GM23338 (cell line): ENCODE measurements at regions not wholly inside any gene's neighbourhood (a gene's known extent, or its start where the extent isn't known, plus 50 kb on each side); places are given as distances from the start of the nearest gene placed in this dataset.

Experiments
- ATAC-seq: fragments of 200-7000 bp; cut with Tn5 transposase; 3 replicates; pipeline ENCODE4 v1.9.1; 2020
- DNase-seq: peaks from one replicate; pipeline ENCODE4 v3.0.0-alpha.2; 2015; ENCODE audit warnings: low spot score
- H2AFZ ChIP-seq: fragments of 200-600 bp; sonication (generic); 2 replicates; pipeline ENCODE4 v1.8.0; 2016; ENCODE audit warnings: antibody characterized with exemption, mild to moderate bottlenecking, moderate library complexity
- H3F3A ChIP-seq: fragments of 200-600 bp; sonication (generic); replicated peaks from 2 replicates; pipeline ENCODE4 v1.8.0; 2017; ENCODE audit warnings: antibody characterized with exemption, mixed run types, low read depth
- H3K27ac ChIP-seq: fragments of 200-600 bp; sonication (generic); 2 replicates; pipeline ENCODE4 v1.6.1; 2016; ENCODE audit warnings: low read depth
- H3K27me3 ChIP-seq: fragments of 200-600 bp; sonication (generic); 2 replicates; pipeline ENCODE4 v1.8.0; 2016; ENCODE audit warnings: mild to moderate bottlenecking, mixed run types, moderate library complexity; ENCODE audit not compliant: insufficient read depth
- H3K36me3 ChIP-seq: fragments of 200-600 bp; sonication (generic); 2 replicates; pipeline ENCODE4 v1.8.0; 2016; ENCODE audit warnings: mild to moderate bottlenecking; ENCODE audit not compliant: insufficient read depth
- H3K4me1 ChIP-seq: fragments of 200-600 bp; sonication (generic); 2 replicates; pipeline ENCODE4 v1.8.0; 2016; ENCODE audit warnings: mild to moderate bottlenecking, moderate library complexity; ENCODE audit not compliant: insufficient read depth
- H3K4me2 ChIP-seq: fragments of 200-600 bp; sonication (generic); 2 replicates; pipeline ENCODE4 v1.7.1; 2017; ENCODE audit warnings: mixed run types
- H3K4me3 ChIP-seq: fragments of 200-600 bp; sonication (generic); 2 replicates; pipeline ENCODE4 v1.6.1; 2016; ENCODE audit warnings: mixed run types
- H3K79me2 ChIP-seq: fragments of 200-600 bp; sonication (generic); replicated peaks from 2 replicates; pipeline ENCODE4 v1.8.0; 2017; ENCODE audit warnings: mild to moderate bottlenecking; ENCODE audit not compliant: insufficient read depth
- H3K9me2 ChIP-seq: fragments of 200-600 bp; sonication (generic); 2 replicates; pipeline ENCODE4 v1.8.0; 2017; ENCODE audit not compliant: insufficient read depth
- H4K20me1 ChIP-seq: fragments of 200-600 bp; sonication (generic); replicated peaks from 2 replicates; pipeline ENCODE4 v1.8.0; 2017; ENCODE audit warnings: mild to moderate bottlenecking; ENCODE audit not compliant: insufficient read depth
- H3K27ac Mint-ChIP-seq: 2 replicates; pipeline ENCODE4 v1.8.0; 2020; ENCODE audit warnings: inconsistent platforms, mild to moderate bottlenecking, moderate library complexity, mixed read lengths
- H3K27me3 Mint-ChIP-seq: 3 replicates; pipeline ENCODE4 v1.8.0; 2022; ENCODE audit warnings: low read depth, mild to moderate bottlenecking, moderate library complexity, mixed read lengths, inconsistent platforms; ENCODE audit not compliant: insufficient read depth, poor library complexity
- H3K36me3 Mint-ChIP-seq: 3 replicates; pipeline ENCODE4 v1.8.0; 2021; ENCODE audit warnings: low read depth, mild to moderate bottlenecking, inconsistent platforms, moderate library complexity, mixed read lengths
- H3K4me1 Mint-ChIP-seq: 3 replicates; pipeline ENCODE4 v1.8.0; 2020; ENCODE audit warnings: mild to moderate bottlenecking, inconsistent platforms, mixed read lengths
- H3K4me3 Mint-ChIP-seq: 3 replicates; pipeline ENCODE4 v1.8.0; 2021; ENCODE audit warnings: moderate library complexity, mild to moderate bottlenecking, inconsistent platforms, mixed read lengths
- H3K9me3 Mint-ChIP-seq: 3 replicates; pipeline ENCODE4 v1.8.0; 2020; ENCODE audit warnings: moderate library complexity, mild to moderate bottlenecking, inconsistent platforms, mixed read lengths
- CREB1 ChIP-seq: fragments of 250-450 bp; sonication (Bioruptor Pico); IDR thresholded peaks from 2 replicates; pipeline ENCODE4 v1.5.0; 2020; ENCODE audit warnings: low read depth, mild to moderate bottlenecking, moderate library complexity
- EZH2 ChIP-seq: fragments of 200-600 bp; sonication (generic); IDR thresholded peaks from one replicate; pipeline ENCODE4 v1.8.0; 2017; ENCODE audit warnings: antibody characterized with exemption, mild to moderate bottlenecking, low read depth; ENCODE audit not compliant: unreplicated experiment
- EZH2phosphoT487 ChIP-seq: fragments of 200-600 bp; sonication (generic); IDR thresholded peaks from one replicate; pipeline ENCODE4 v1.8.1; 2018; ENCODE audit warnings: antibody characterized with exemption; ENCODE audit not compliant: unreplicated experiment
- JUNB ChIP-seq: IDR thresholded peaks from one replicate; pipeline ENCODE4 v1.6.1; 2016; ENCODE audit warnings: antibody characterized with exemption; ENCODE audit not compliant: unreplicated experiment
- NANOG ChIP-seq: IDR thresholded peaks from 2 replicates; pipeline ENCODE4 v1.6.1; 2016; ENCODE audit warnings: antibody characterized with exemption, borderline replicate concordance
- POLR2AphosphoS5 ChIP-seq: IDR thresholded peaks from 2 replicates; pipeline ENCODE4 v1.6.1; 2016; ENCODE audit warnings: antibody characterized with exemption, low read depth
- STAT1 ChIP-seq: IDR thresholded peaks from one replicate; pipeline ENCODE4 v1.6.1; 2016; ENCODE audit warnings: antibody characterized with exemption; ENCODE audit not compliant: unreplicated experiment
- ZNF114 ChIP-seq: fragments of 250-450 bp; sonication (Bioruptor Pico); IDR thresholded peaks from 2 replicates; pipeline ENCODE4 v1.5.0; 2020; ENCODE audit warnings: mild to moderate bottlenecking, moderate library complexity
- ZNF331 ChIP-seq: fragments of 250-450 bp; sonication (Bioruptor Pico); IDR thresholded peaks from 2 replicates; pipeline ENCODE4 v1.5.0; 2020; ENCODE audit warnings: low read depth, mild to moderate bottlenecking, moderate library complexity
- TF ChIP-seq, protein P1 (sequence below): IDR thresholded peaks from 2 replicates; pipeline ENCODE4 v1.6.1; 2016; ENCODE audit warnings: antibody characterized with exemption
- TF ChIP-seq, protein P2 (sequence below): IDR thresholded peaks from one replicate; pipeline ENCODE4 v1.6.1; 2018; ENCODE audit warnings: antibody characterized with exemption; ENCODE audit not compliant: unreplicated experiment
- TF ChIP-seq, protein P3 (sequence below), 2 experiments: fragments of 200-600 bp in 1 of 2; sonication (generic) in 1 of 2; conservative IDR thresholded peaks; 2 replicates each; pipeline versions ENCODE4 v1.5.1 to v1.6.1; 2016 to 2017; ENCODE audit warnings: antibody characterized with exemption in 2 of 2, low read depth in 2 of 2, mild to moderate bottlenecking in 2 of 2, moderate library complexity in 1 of 2
- TF ChIP-seq, protein P4 (sequence below): fragments of 250-450 bp; sonication (Bioruptor Pico); IDR thresholded peaks from 2 replicates; pipeline ENCODE4 v1.5.0; 2020; ENCODE audit warnings: mild to moderate bottlenecking, moderate library complexity

DNA sequence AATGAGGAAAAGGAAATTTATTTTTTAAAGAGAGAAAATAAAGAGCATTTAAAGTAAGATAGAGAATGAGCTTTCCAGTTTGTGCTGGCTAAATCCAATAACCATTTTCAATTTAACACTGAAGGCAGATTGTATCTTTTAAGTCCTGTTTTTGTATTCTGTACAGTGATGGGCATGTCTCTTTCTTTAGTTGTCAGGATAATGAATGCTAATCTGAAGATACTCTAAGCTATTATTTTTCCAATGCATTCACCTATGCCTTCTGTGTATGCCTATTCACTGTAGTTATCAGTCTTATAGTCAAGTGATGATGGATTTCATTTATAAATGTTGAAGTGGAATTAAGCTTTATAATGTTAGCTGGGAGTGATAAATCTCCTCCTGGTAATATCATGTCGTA is 101.4 kb downstream of the DYNAP start:
- ATAC-seq: no peak
- Histone ChIP-seq H4K20me1 (no peaks in the 10 kb centered on the region), H3K4me3 (no peak overlapping the region), H3K79me2 (no peaks in the 10 kb centered on the region), H3K36me3 (no peaks in the 10 kb centered on the region), H3F3A (no peaks in the 10 kb centered on the region), H3K27me3 (no peaks in the 10 kb centered on the region), H3K9me2 (no peaks in the 10 kb centered on the region), H3K4me2 (no peak overlapping the region), H3K27ac (no peak overlapping the region), H3K4me1 (no peaks in the 10 kb centered on the region), H2AFZ (no peak overlapping the region)
- no peak overlapping the region for H3K4me3 Mint-ChIP-seq
- peaks cover 1% of the 10 kb centered on the region for H3K27me3 Mint-ChIP-seq
- no peak for DNase-seq
- H3K36me3 Mint-ChIP-seq: no peaks in the 10 kb centered on the region
- no peaks in the 10 kb centered on the region for H3K4me1 Mint-ChIP-seq
- H3K9me3 Mint-ChIP-seq: no peaks in the 10 kb centered on the region
- no peak overlapping the region for H3K27ac Mint-ChIP-seq
- TF ChIP-seq, protein P1, sequence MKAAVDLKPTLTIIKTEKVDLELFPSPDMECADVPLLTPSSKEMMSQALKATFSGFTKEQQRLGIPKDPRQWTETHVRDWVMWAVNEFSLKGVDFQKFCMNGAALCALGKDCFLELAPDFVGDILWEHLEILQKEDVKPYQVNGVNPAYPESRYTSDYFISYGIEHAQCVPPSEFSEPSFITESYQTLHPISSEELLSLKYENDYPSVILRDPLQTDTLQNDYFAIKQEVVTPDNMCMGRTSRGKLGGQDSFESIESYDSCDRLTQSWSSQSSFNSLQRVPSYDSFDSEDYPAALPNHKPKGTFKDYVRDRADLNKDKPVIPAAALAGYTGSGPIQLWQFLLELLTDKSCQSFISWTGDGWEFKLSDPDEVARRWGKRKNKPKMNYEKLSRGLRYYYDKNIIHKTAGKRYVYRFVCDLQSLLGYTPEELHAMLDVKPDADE: no peak
- TF ChIP-seq, protein P2, sequence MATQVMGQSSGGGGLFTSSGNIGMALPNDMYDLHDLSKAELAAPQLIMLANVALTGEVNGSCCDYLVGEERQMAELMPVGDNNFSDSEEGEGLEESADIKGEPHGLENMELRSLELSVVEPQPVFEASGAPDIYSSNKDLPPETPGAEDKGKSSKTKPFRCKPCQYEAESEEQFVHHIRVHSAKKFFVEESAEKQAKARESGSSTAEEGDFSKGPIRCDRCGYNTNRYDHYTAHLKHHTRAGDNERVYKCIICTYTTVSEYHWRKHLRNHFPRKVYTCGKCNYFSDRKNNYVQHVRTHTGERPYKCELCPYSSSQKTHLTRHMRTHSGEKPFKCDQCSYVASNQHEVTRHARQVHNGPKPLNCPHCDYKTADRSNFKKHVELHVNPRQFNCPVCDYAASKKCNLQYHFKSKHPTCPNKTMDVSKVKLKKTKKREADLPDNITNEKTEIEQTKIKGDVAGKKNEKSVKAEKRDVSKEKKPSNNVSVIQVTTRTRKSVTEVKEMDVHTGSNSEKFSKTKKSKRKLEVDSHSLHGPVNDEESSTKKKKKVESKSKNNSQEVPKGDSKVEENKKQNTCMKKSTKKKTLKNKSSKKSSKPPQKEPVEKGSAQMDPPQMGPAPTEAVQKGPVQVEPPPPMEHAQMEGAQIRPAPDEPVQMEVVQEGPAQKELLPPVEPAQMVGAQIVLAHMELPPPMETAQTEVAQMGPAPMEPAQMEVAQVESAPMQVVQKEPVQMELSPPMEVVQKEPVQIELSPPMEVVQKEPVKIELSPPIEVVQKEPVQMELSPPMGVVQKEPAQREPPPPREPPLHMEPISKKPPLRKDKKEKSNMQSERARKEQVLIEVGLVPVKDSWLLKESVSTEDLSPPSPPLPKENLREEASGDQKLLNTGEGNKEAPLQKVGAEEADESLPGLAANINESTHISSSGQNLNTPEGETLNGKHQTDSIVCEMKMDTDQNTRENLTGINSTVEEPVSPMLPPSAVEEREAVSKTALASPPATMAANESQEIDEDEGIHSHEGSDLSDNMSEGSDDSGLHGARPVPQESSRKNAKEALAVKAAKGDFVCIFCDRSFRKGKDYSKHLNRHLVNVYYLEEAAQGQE: no peak
- no peak for TF ChIP-seq EZH2phosphoT487
- TF ChIP-seq STAT1: no peak
- TF ChIP-seq EZH2: no peak
- TF ChIP-seq ZNF331 (CRISPR knock-in tag): no peak
- TF ChIP-seq ZNF114 (CRISPR knock-in tag): no peak
- no peak for TF ChIP-seq JUNB
- TF ChIP-seq, protein P3, sequence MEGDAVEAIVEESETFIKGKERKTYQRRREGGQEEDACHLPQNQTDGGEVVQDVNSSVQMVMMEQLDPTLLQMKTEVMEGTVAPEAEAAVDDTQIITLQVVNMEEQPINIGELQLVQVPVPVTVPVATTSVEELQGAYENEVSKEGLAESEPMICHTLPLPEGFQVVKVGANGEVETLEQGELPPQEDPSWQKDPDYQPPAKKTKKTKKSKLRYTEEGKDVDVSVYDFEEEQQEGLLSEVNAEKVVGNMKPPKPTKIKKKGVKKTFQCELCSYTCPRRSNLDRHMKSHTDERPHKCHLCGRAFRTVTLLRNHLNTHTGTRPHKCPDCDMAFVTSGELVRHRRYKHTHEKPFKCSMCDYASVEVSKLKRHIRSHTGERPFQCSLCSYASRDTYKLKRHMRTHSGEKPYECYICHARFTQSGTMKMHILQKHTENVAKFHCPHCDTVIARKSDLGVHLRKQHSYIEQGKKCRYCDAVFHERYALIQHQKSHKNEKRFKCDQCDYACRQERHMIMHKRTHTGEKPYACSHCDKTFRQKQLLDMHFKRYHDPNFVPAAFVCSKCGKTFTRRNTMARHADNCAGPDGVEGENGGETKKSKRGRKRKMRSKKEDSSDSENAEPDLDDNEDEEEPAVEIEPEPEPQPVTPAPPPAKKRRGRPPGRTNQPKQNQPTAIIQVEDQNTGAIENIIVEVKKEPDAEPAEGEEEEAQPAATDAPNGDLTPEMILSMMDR (conservative IDR thresholded peaks at IDR 0.05; ENCODE audit: low read depth in 2 of 2): no peak
- TF ChIP-seq CREB1 (CRISPR knock-in tag): no peak
- TF ChIP-seq NANOG: no peak
- TF ChIP-seq POLR2AphosphoS5: no peak
- TF ChIP-seq, protein P4, sequence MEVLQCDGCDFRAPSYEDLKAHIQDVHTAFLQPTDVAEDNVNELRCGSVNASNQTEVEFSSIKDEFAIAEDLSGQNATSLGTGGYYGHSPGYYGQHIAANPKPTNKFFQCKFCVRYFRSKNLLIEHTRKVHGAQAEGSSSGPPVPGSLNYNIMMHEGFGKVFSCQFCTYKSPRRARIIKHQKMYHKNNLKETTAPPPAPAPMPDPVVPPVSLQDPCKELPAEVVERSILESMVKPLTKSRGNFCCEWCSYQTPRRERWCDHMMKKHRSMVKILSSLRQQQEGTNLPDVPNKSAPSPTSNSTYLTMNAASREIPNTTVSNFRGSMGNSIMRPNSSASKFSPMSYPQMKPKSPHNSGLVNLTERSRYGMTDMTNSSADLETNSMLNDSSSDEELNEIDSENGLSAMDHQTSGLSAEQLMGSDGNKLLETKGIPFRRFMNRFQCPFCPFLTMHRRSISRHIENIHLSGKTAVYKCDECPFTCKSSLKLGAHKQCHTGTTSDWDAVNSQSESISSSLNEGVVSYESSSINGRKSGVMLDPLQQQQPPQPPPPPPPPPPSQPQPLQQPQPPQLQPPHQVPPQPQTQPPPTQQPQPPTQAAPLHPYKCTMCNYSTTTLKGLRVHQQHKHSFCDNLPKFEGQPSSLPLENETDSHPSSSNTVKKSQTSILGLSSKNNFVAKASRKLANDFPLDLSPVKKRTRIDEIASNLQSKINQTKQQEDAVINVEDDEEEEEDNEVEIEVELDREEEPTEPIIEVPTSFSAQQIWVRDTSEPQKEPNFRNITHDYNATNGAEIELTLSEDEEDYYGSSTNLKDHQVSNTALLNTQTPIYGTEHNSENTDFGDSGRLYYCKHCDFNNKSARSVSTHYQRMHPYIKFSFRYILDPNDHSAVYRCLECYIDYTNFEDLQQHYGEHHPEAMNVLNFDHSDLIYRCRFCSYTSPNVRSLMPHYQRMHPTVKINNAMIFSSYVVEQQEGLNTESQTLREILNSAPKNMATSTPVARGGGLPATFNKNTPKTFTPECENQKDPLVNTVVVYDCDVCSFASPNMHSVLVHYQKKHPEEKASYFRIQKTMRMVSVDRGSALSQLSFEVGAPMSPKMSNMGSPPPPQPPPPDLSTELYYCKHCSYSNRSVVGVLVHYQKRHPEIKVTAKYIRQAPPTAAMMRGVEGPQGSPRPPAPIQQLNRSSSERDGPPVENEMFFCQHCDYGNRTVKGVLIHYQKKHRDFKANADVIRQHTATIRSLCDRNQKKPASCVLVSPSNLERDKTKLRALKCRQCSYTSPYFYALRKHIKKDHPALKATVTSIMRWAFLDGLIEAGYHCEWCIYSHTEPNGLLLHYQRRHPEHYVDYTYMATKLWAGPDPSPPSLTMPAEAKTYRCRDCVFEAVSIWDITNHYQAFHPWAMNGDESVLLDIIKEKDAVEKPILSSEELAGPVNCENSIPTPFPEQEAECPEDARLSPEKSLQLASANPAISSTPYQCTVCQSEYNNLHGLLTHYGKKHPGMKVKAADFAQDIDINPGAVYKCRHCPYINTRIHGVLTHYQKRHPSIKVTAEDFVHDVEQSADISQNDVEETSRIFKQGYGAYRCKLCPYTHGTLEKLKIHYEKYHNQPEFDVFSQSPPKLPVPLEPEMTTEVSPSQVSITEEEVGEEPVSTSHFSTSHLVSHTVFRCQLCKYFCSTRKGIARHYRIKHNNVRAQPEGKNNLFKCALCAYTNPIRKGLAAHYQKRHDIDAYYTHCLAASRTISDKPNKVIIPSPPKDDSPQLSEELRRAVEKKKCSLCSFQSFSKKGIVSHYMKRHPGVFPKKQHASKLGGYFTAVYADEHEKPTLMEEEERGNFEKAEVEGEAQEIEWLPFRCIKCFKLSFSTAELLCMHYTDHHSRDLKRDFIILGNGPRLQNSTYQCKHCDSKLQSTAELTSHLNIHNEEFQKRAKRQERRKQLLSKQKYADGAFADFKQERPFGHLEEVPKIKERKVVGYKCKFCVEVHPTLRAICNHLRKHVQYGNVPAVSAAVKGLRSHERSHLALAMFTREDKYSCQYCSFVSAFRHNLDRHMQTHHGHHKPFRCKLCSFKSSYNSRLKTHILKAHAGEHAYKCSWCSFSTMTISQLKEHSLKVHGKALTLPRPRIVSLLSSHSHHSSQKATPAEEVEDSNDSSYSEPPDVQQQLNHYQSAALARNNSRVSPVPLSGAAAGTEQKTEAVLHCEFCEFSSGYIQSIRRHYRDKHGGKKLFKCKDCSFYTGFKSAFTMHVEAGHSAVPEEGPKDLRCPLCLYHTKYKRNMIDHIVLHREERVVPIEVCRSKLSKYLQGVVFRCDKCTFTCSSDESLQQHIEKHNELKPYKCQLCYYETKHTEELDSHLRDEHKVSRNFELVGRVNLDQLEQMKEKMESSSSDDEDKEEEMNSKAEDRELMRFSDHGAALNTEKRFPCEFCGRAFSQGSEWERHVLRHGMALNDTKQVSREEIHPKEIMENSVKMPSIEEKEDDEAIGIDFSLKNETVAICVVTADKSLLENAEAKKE: no peak
